GM19043 (cell line): ENCODE measurements at regions not wholly inside any gene's neighbourhood (a gene's known extent, or its start where the extent isn't known, plus 50 kb on each side); places are given as distances from the start of the nearest gene placed in this dataset.
"Not testable (repeated sequence)": the region's sequence is repeated elsewhere in the genome, so short reads cannot be mapped to it uniquely, and the experiment has no call there.

Experiments used
- ATAC-seq: cut with Tn5 transposase; IDR thresholded peaks from one replicate; pipeline ENCODE4 v1.9.1; 2021; ENCODE audit warnings: low read depth; ENCODE audit not compliant: unreplicated experiment

- no peak for ATAC-seq
Measured at GRCh38 chr14:105971593-105972500, 445.5 kb downstream of the TMEM121 start.

- ATAC-seq = no peak
Measured at GRCh38 chr14:105974902-105975301, 448.5 kb downstream of the TMEM121 start.

GRCh38 chr14:105978618-105979295 is 452.4 kb downstream of the TMEM121 start:
- ATAC-seq = no peak

DNA sequence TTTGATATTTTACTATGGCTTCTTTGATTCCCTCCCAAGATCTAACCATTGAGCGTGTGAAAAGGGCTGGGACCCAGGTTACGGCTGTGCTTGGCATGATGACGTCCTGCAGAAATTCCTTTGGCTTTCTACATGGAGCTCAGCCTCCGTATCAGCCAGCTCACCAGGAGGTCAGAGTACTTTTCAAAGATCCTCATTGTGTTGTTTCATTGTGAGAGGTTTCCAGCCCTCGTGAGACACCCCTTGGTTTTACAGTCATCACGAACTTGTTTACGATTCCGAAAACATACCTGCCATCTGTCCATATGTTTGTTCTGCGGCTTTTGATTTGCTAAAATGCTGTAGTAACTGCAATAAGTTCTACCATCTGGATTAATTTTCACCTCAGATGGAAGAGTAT is 453.1 kb downstream of the TMEM121 start:
- no peak for ATAC-seq

GRCh38 chr14:105980224-105980623 is 453.8 kb downstream of the TMEM121 start:
- no peak for ATAC-seq

- ATAC-seq = not testable (repeated sequence)
Measured at GRCh38 chr14:105981517-105982302, 455.3 kb downstream of the TMEM121 start.

DNA sequence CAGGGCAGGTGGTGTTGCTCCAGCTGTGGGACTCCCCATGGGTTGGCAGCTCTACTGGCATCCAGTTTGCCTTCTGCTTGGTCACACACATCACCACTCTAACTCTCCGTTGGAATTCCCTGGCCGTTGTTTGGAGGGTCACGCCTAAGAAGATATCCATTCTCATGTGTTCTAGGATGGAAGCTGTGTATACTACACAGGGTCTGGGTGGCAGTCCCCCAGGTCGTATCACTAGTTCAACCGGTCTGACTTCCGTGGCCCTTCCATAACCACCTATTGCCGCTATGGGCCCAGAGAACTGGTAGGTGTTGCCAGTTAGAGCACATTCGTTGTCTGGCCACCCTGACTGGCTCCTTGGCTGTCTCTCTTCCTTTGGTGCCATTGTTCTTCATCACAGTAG is 456.3 kb downstream of the TMEM121 start:
- ATAC-seq = no peak

DNA sequence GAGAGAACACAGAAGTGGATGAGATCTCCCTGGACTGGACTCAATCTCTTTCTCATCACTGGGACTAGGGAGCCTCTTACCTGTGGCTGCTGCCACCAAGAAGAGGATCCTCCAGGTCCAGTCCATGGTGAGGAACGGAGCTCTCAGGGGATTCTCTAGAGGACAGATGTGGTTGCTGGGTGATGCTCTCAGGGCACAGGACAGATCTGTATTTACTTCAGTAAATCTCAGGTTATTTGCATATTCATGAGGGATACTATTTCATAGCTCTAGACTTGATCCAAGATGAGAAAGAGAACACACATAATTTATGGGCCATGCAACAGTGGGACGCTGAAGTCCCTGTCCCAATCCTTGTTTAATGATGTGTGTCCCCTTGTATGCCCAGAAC is 460.5 kb downstream of the TMEM121 start:
- ATAC-seq = no peak

DNA sequence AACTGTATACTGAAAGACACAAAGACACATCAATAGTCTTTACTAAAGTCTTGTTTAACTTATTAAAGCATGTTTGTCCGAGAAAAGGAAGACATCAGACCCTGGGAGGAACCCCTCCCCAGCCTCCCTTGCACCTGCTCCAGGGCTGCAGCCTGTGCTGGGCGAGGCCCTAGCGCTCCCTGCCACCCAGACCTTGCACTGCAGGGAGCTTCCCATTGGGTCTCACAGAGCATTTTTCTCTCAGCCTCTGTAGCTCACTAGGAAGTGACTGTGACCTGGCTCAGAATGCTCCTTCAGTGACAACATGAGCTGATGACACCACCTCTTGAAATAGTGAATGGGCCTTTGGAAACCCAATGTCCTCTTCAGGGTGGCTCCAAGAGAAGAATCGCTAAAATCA is 461.2 kb downstream of the TMEM121 start:
- no peak for ATAC-seq

- no peak for ATAC-seq
Measured at GRCh38 chr14:105989566-105990302, 463.4 kb downstream of the TMEM121 start.

- not testable (repeated sequence) for ATAC-seq
Measured at GRCh38 chr14:105991677-105992076, 465.3 kb downstream of the TMEM121 start.

GRCh38 chr14:105993814-105994213 is 467.4 kb downstream of the TMEM121 start:
- no peak for ATAC-seq

DNA sequence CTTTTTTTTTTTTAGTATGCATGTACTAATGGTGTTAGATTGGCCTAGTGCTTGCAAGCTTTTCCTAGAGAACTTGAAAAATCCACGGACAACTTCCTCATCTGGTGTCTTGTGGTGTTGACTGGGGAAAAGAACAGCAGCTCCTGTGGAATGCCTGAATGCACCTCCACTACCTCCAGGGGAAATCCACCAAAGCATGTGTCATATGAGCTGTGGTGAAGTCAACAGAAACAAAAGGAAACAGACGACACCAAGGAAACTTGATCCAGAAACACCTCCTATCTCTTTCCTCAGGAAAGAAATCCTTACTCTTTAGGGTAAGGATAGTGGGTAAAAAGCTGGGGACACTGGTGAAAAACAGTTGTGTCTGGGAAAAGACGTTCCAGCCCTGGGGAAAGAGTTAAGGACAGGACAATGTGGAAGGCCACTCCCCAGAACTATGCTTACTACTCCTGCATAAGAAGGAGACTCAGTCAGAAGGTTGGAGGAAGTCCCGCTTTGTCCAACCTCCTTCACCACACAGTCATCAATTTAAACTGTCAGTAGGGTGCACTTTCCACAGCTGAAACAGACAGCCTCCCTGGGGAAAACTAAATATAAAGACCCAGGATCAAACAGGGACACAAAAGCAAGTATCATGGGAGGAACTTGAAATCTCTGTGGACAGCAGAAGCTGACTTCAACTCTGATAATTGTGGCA is 468.8 kb downstream of the TMEM121 start:
- not testable (repeated sequence) for ATAC-seq

- not testable (repeated sequence) for ATAC-seq
Measured at GRCh38 chr14:105998597-105998996, 472.2 kb downstream of the TMEM121 start.

DNA sequence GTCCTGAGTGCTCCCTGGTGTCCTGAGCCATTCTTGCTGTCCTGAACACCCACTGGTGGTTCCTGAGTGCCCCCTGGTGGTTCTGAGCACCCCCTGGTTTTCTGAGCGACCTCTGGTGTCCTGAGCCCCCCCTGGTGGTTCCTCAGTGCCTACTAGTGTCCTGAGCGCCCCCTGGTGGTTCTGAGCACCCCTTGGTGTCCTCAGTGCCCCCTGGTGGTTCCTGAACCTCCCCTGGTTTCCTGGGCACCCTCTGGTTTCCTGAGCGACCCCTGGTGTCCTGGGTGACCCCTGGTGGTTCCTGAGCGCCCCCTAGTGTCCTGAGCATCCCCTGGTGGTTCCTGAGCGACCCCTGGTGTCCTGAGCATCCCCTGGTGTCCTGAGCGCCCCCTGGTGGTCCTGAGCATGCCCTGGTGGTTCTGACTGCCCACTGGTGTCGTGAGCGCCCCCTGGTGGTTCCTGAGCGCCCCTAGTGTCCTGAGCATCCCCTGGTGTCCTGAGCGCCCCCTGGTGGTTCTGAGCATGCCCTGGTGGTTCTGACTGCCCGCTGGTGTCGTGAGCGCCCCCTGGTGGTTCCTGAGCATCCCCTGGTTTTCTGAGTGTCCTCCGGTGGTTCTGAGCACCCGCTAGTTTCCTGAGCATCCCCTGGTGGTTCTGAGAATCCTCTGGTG is 473.1 kb downstream of the TMEM121 start:
- ATAC-seq = no peak

DNA sequence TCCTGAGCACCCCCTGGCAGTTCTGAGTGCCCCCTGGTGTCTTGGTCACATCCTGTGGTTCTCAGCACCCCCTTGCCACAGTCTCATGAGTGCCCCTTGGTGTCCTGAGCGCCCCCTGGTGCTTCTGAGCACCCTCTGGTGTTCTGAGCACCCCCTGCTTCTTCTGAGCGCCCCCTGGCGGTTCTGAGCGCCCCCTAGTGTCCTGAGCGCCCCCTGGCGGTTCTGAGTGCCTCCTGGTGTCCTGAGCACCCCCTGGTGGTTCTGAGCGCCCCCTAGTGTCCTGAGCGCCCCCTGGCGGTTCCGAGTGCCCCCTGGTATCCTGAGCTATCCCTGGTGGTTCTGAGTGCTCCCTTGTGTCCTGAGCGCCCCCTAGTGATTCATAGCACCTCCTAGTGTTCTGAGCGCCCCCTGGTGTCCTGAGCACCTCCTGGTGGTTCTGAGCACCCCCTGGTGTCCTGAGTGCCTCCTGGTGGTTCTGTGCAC is 473.7 kb downstream of the TMEM121 start:
- not testable (repeated sequence) for ATAC-seq

GRCh38 chr14:106001277-106001676 is 474.9 kb downstream of the TMEM121 start:
- ATAC-seq = not testable (repeated sequence)

DNA sequence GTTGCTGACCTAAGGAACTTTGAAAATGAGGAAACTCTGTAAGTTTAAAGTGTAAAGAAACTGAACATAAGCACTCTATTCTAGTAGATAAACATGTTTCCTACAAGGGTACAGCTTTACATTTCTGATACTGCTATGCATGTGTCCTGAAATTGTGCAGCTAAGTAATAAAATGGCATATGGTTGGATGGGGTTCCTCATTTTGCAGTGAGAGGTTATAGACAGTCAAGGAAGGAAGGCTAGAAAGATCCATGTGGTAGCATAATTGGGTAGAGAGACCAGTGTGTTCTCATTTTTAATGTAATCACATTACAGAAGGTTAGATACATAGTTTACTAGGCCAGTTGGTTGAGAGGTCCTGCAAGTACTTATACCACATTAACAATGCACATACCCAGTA is 477.0 kb downstream of the TMEM121 start:
- ATAC-seq = no peak
